ENCODE measurements at regions not wholly inside any gene's neighbourhood (a gene's known extent, or its start where the extent isn't known, plus 50 kb on each side); places are given as distances from the start of the nearest gene placed in this dataset.

DNA sequence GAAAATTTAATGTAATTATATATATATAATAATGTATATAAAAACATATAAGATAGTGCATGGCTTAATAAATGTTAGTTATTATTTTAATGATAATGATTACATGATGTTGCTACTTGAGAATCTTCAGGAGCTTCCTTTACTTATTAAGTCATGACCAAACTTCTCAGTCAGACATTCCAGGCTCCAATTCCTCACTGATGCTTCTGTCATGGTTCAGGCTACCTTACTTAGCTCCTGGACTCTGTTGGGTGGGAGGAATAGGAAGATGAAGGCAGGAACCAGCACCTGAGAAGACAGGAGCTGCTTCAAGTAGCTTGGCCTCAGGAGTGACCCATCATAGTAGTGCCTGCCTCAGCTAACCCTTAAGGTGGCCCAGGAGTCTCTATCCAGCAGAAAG is 55.0 kb upstream of the EEPD1 start:
- peaks cover 0 to 5% (median 0%) of the 10 kb centered on the region in 4 donors for H3K4me1 ChIP-seq
- DNase-seq (no peak), ATAC-seq (ENCODE audit: low FRiP score in 2 of 2) (no peak)
- H3K9me3 ChIP-seq: no peaks in the 10 kb centered on the region
- TF ChIP-seq CTCF (IDR thresholded peaks at IDR 0.05) (no peak), EP300 (IDR thresholded peaks at IDR 0.05) (no peak), POLR2AphosphoS5 (IDR thresholded peaks at IDR 0.05) (no peak), POLR2A (IDR thresholded peaks at IDR 0.05) (no peak)
- no peak overlapping the region for H3K4me3 ChIP-seq
- no peaks in the 10 kb centered on the region for H3K36me3 ChIP-seq
- H3K27ac ChIP-seq: no peak overlapping the region
- H3K27me3 ChIP-seq: no peaks in the 10 kb centered on the region

DNA sequence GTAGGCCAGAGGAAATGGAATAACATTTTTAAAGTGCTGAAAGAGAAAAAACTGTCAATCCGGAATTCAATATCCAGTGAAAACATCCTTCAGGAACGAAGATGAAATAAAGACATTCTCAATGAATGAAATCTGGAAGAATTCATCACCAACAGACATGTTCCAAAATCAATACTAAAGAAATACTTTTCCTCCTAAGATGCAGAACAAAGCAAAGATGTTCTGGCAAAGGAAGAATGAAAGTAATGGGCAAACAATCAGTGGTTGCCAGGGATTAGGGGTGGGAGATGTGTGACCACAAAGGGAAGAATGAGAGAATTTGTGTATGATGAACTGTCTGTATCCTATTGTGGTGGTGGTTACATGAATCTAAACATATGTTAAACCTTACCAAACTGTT is 52.8 kb upstream of the EEPD1 start:
- Histone ChIP-seq H3K9me3 (no peaks in the 10 kb centered on the region), H3K27ac (no peak overlapping the region), H3K4me1 (peaks cover 0 to 5% (median 0%) of the 10 kb centered on the region in 4 donors), H3K36me3 (no peaks in the 10 kb centered on the region), H3K27me3 (no peaks in the 10 kb centered on the region), H3K4me3 (no peak overlapping the region)
- TF ChIP-seq POLR2AphosphoS5 (IDR thresholded peaks at IDR 0.05) (no peak), EP300 (IDR thresholded peaks at IDR 0.05) (no peak), CTCF (IDR thresholded peaks at IDR 0.05) (no peak), POLR2A (IDR thresholded peaks at IDR 0.05) (no peak)
- ATAC-seq (ENCODE audit: low FRiP score in 2 of 2) (no peak), DNase-seq (no peak)
- WGBS, 2 donors: 42 to 84% methylated on average over 2 of the region's 2 CpGs

DNA sequence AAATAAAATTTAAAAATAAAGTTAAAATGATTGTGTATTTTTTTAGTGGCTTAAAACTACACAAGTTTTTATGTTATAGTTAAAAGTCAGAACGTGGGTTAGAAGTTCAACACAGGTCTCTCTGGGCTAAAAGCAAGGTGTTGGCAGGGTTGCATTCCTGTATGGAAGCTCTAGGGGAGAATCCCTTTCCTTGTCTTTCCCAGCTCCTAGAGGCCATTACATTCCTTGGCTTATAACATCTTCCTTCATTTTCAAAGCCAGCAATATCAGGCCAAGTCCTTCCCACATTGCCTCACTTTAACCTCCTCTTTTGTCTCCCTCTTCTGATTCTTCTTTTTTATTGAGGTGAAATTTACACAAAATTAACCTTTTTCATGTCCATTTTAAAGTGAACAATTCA is 52.4 kb upstream of the EEPD1 start:
- ATAC-seq (ENCODE audit: low FRiP score in 2 of 2): no peak
- 83 to 89% methylated on average over 1 of the region's 1 CpG for WGBS, 2 donors

More for the DNA sequence above, 52.4 kb upstream of the EEPD1 start:
- DNase-seq: no peak
- no peaks in the 10 kb centered on the region for H3K9me3 ChIP-seq
- H3K27me3 ChIP-seq: no peaks in the 10 kb centered on the region
- TF ChIP-seq EP300 (IDR thresholded peaks at IDR 0.05) (no peak), POLR2A (IDR thresholded peaks at IDR 0.05) (no peak), POLR2AphosphoS5 (IDR thresholded peaks at IDR 0.05) (no peak), CTCF (IDR thresholded peaks at IDR 0.05) (no peak)
- H3K27ac ChIP-seq: no peak overlapping the region
- H3K4me3 ChIP-seq: no peak overlapping the region
- H3K36me3 ChIP-seq: no peaks in the 10 kb centered on the region
- H3K4me1 ChIP-seq: peaks cover 0 to 5% (median 0%) of the 10 kb centered on the region in 4 donors

Small RNA genes in the stretch of these regions (small RNA-seq; reads per million reads assigned to genes)
- gene RNU6-1085P: 0 reads per million in 4 donors

All from upper lobe of left lung (tissue), 6 donors.